CD14-positive monocyte (primary cell): ENCODE measurements at regions not wholly inside any gene's neighbourhood (a gene's known extent, or its start where the extent isn't known, plus 50 kb on each side); places are given as distances from the start of the nearest gene placed in this dataset.

Experiments used
- DNase-seq, 3 donors: peaks; one replicate each; pipeline ENCODE4 v3.0.0-alpha.2; 2011 to 2022
- H2AFZ ChIP-seq: 2 replicates; pipeline ENCODE4 v1.6.0; 2012; ENCODE audit warnings: mild to moderate bottlenecking, low read depth, low read length, inconsistent platforms; ENCODE audit not compliant: insufficient read depth, poor library complexity, severe bottlenecking
- H3K27ac ChIP-seq, 2 donors: 1 replicate in 1 of 2; 2 replicates in 1 of 2; pipeline ENCODE4 v1.5.1; 2012 to 2013; ENCODE audit warnings: low read length in 2 of 2, control low read depth in 1 of 2, inconsistent platforms in 1 of 2, low read depth in 1 of 2, mild to moderate bottlenecking in 1 of 2
- H3K27me3 ChIP-seq, 2 donors: one replicate each; pipeline versions ENCODE4 v1.6.0 to v1.6.1; 2011 to 2013; ENCODE audit warnings: low read length in 2 of 2; ENCODE audit not compliant: control insufficient read depth in 2 of 2, insufficient read depth in 2 of 2
- H3K36me3 ChIP-seq, 2 donors: replicated peaks in 1 of 2; 1 replicate in 1 of 2; 2 replicates in 1 of 2; pipeline versions ENCODE4 v1.5.1 to v1.6.1; 2012 to 2013; ENCODE audit warnings: low read length in 2 of 2, control low read depth in 1 of 2, inconsistent platforms in 1 of 2, mild to moderate bottlenecking in 1 of 2; ENCODE audit not compliant: insufficient read depth in 2 of 2, control insufficient read depth in 1 of 2
- H3K4me1 ChIP-seq, 2 donors: 1 replicate in 1 of 2; 2 replicates in 1 of 2; pipeline versions ENCODE4 v1.5.1 to v1.6.1; 2012 to 2013; ENCODE audit warnings: low read length in 2 of 2, control low read depth in 1 of 2, inconsistent platforms in 1 of 2, mild to moderate bottlenecking in 1 of 2, moderate library complexity in 1 of 2; ENCODE audit not compliant: insufficient read depth in 2 of 2, control insufficient read depth in 1 of 2
- H3K4me2 ChIP-seq: replicated peaks from 2 replicates; pipeline ENCODE3; 2012; ENCODE audit warnings: low read length, moderate library complexity, mild to moderate bottlenecking; ENCODE audit not compliant: poor library complexity, severe bottlenecking; ENCODE audit errors: extremely low read depth
- H3K4me3 ChIP-seq, 3 experiments: fragments of 200-600 bp in 1 of 3; sonication (generic) in 1 of 3; replicated peaks in 1 of 3; 1 replicate in 2 of 3; 2 replicates in 1 of 3; pipeline ENCODE4 v1.5.1; 2011 to 2013; ENCODE audit warnings: low read length in 3 of 3, mild to moderate bottlenecking in 3 of 3, control low read depth in 2 of 3, low read depth in 2 of 3, inconsistent platforms in 1 of 3, moderate library complexity in 1 of 3
- H3K79me2 ChIP-seq: 2 replicates; pipeline ENCODE4 v1.6.0; 2012; ENCODE audit warnings: mild to moderate bottlenecking, control low read depth, inconsistent platforms, low read length, moderate library complexity; ENCODE audit not compliant: insufficient read depth
- H3K9ac ChIP-seq: 2 replicates; pipeline ENCODE4 v1.6.0; 2017; ENCODE audit warnings: low read length, mild to moderate bottlenecking; ENCODE audit not compliant: insufficient read depth, poor library complexity, severe bottlenecking
- H3K9me3 ChIP-seq, 2 donors: replicated peaks in 1 of 2; 1 replicate in 1 of 2; 2 replicates in 1 of 2; pipeline versions ENCODE4 v1.5.1 to v1.6.1; 2012 to 2013; ENCODE audit warnings: low read length in 2 of 2, control low read depth in 1 of 2; ENCODE audit not compliant: control insufficient read depth in 1 of 2, insufficient read depth in 1 of 2
- H4K20me1 ChIP-seq: 2 replicates; pipeline ENCODE4 v1.6.0; 2012; ENCODE audit warnings: mild to moderate bottlenecking, low read length, control low read depth, moderate library complexity; ENCODE audit not compliant: insufficient read depth
- H3K27ac Mint-ChIP-seq, 7 donors: one replicate each; pipeline ENCODE4 v1.8.0; 2020; ENCODE audit warnings: mild to moderate bottlenecking in 7 of 7, mixed read lengths in 7 of 7, moderate library complexity in 6 of 7, inconsistent platforms in 2 of 7
- H3K27me3 Mint-ChIP-seq, 3 donors: one replicate each; pipeline ENCODE4 v1.8.0; 2021 to 2022; ENCODE audit warnings: low read depth in 3 of 3, mild to moderate bottlenecking in 3 of 3, mixed read lengths in 3 of 3, moderate library complexity in 3 of 3, inconsistent platforms in 1 of 3
- H3K36me3 Mint-ChIP-seq, 2 donors: one replicate each; pipeline ENCODE4 v1.8.0; 2020; ENCODE audit warnings: mixed read lengths in 2 of 2, inconsistent platforms in 1 of 2, mild to moderate bottlenecking in 1 of 2
- H3K4me1 Mint-ChIP-seq: one replicate; pipeline ENCODE4 v1.8.0; 2020; ENCODE audit warnings: mild to moderate bottlenecking, mixed read lengths
- H3K4me3 Mint-ChIP-seq, 2 donors: one replicate each; pipeline ENCODE4 v1.8.0; 2020; ENCODE audit warnings: mild to moderate bottlenecking in 2 of 2, mixed read lengths in 2 of 2, moderate library complexity in 1 of 2
- H3K9me3 Mint-ChIP-seq, 7 donors: one replicate each; pipeline ENCODE4 v1.8.0; 2020 to 2022; ENCODE audit warnings: mixed read lengths in 7 of 7, mild to moderate bottlenecking in 6 of 7, moderate library complexity in 6 of 7, inconsistent platforms in 2 of 7
- WGBS: methylation state at CpG from one replicate; pipeline ENCODE4 v1.1.5; 2013; ENCODE audit warnings: missing lambda C conversion rate; ENCODE audit not compliant: insufficient coverage; 5-methylcytosine and 5-hydroxymethylcytosine counted together
- intact Hi-C, 2 donors: fragments of 100-400 bp; cut with micrococcal nuclease; formaldehyde crosslinking; loops; one replicate each; pipeline versions ENCODE4 v1.15.0 to v1.15.1; 2023
- TF ChIP-seq, protein P1 (sequence below): fragments of 200-600 bp; IDR thresholded peaks from one replicate; pipeline ENCODE4 v1.8.0; 2022; ENCODE audit warnings: antibody characterized with exemption, mild to moderate bottlenecking

DNA sequence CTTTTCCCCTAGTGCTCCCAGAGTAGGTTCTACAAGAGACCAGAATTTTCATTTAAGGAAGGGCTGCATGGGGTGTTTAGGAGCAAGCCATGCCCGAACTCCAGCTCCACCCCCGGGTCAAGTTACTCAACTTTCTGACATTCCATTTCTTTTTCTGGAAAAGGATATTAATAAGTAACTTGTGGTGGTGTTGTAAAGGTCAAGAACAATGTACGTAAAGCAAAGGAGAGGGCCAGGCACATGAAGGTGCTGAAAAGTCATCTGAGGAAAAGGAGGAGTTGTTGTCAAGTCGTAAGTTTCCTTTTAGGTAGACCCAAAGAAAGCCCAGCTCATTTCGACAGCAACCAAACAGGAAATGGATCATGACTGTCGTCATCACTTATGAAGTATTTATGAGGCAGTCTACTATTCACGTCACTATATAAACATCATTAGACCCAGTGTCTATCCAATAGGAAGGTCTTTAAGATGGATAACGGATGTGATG lies 319.6 kb upstream of the IL12A start:
- intact Hi-C loops, result no loop called here
- Mint-ChIP-seq H3K36me3 (no peaks in the 10 kb centered on the region), H3K27ac (no peak overlapping the region), H3K27me3 (peaks cover 0 to 6% (median 2%) of the 10 kb centered on the region in 3 donors), H3K4me1 (no peaks in the 10 kb centered on the region), H3K4me3 (no peak overlapping the region), H3K9me3 (peaks cover 0 to 4% (median 0%) of the 10 kb centered on the region in 7 donors)
- H3K4me3 ChIP-seq, result no peak overlapping the region
- no peaks in the 10 kb centered on the region for H3K27me3 ChIP-seq
- H2AFZ ChIP-seq, result no peak overlapping the region
- no peak for DNase-seq
- no peak overlapping the region for H3K4me2 ChIP-seq
- H3K9me3 ChIP-seq, result no peaks in the 10 kb centered on the region
- 70% methylated on average over 2 of the region's 8 CpGs for WGBS
- no peak overlapping the region for H3K27ac ChIP-seq
- TF ChIP-seq, protein P1, sequence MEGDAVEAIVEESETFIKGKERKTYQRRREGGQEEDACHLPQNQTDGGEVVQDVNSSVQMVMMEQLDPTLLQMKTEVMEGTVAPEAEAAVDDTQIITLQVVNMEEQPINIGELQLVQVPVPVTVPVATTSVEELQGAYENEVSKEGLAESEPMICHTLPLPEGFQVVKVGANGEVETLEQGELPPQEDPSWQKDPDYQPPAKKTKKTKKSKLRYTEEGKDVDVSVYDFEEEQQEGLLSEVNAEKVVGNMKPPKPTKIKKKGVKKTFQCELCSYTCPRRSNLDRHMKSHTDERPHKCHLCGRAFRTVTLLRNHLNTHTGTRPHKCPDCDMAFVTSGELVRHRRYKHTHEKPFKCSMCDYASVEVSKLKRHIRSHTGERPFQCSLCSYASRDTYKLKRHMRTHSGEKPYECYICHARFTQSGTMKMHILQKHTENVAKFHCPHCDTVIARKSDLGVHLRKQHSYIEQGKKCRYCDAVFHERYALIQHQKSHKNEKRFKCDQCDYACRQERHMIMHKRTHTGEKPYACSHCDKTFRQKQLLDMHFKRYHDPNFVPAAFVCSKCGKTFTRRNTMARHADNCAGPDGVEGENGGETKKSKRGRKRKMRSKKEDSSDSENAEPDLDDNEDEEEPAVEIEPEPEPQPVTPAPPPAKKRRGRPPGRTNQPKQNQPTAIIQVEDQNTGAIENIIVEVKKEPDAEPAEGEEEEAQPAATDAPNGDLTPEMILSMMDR, result no peak
- no peaks in the 10 kb centered on the region for H3K4me1 ChIP-seq
- no peaks in the 10 kb centered on the region for H3K79me2 ChIP-seq
- H3K9ac ChIP-seq, result no peak overlapping the region
- no peaks in the 10 kb centered on the region for H3K36me3 ChIP-seq
- no peaks in the 10 kb centered on the region for H4K20me1 ChIP-seq

DNA sequence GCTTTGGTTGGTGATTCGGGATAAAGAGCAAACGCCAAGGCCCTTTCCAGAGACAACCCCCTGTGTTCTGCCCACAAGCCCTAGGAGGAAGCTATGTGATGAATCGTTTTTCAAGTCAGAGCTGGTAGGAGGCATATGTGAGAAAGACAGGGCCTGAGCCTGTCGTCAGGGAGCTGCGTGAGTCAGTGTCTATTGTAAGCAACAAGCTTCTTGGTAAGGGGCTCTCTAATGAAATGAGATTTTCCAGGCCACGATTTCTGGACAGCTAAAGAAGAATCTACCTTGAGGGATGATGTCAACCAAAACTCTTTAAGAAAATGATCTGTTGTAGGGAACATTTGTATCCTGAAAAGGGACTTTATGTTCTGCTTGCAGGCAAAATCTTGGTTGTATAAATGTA lies 318.9 kb upstream of the IL12A start:
- no peak overlapping the region for H3K27ac Mint-ChIP-seq
- intact Hi-C loops, result no loop called here
- H4K20me1 ChIP-seq, result no peaks in the 10 kb centered on the region
- no peak for DNase-seq
- H3K9ac ChIP-seq, result no peak overlapping the region
- no peak overlapping the region for H3K27ac ChIP-seq
- H3K9me3 ChIP-seq, result no peaks in the 10 kb centered on the region
- H3K27me3 ChIP-seq, result no peaks in the 10 kb centered on the region
- TF ChIP-seq, protein P1, result no peak
- H3K36me3 ChIP-seq, result no peaks in the 10 kb centered on the region
- no peaks in the 10 kb centered on the region for H3K36me3 Mint-ChIP-seq
- 78% methylated on average over 5 of the region's 6 CpGs for WGBS
- H3K4me1 ChIP-seq, result no peaks in the 10 kb centered on the region
- H3K4me3 ChIP-seq, result no peak overlapping the region
- H3K27me3 Mint-ChIP-seq, result peaks cover 0 to 6% (median 2%) of the 10 kb centered on the region in 3 donors
- no peak overlapping the region for H3K4me3 Mint-ChIP-seq
- H3K79me2 ChIP-seq, result no peaks in the 10 kb centered on the region
- no peak overlapping the region for H3K4me2 ChIP-seq
- peaks cover 0 to 4% (median 0%) of the 10 kb centered on the region in 7 donors for H3K9me3 Mint-ChIP-seq
- H3K4me1 Mint-ChIP-seq, result no peaks in the 10 kb centered on the region
- no peak overlapping the region for H2AFZ ChIP-seq
